OCI-LY7 (cell line): ENCODE measurements at regions not wholly inside any gene's neighbourhood (a gene's known extent, or its start where the extent isn't known, plus 50 kb on each side); places are given as distances from the start of the nearest gene placed in this dataset.

Source experiments
- BruUV-seq: library from RNA; stranded (reverse); fragments of 400-500 nt; replicated peaks from 2 replicates; lab custom pipeline; 2021; lab: Mats Ljungman, UMichigan
- CTCF ChIA-PET: fragments of 300-600 bp; sonication (Branson Sonifier 250); formaldehyde crosslinking; loops from one replicate; lab custom pipeline; 2022; ENCODE audit warnings: antibody characterized with exemption; ENCODE audit not compliant: unreplicated experiment; lab: Charles Lee
- POLR2A ChIA-PET: fragments of 300-600 bp; sonication (Branson Sonifier 250); formaldehyde crosslinking; loops from one replicate; lab custom pipeline; 2022; ENCODE audit warnings: antibody characterized with exemption; lab: Charles Lee
- DNase-seq: peaks from one replicate; pipeline ENCODE4 v3.0.0-alpha.2; 2015; ENCODE audit warnings: low spot score
- H2AFZ ChIP-seq: fragments of 200-600 bp; sonication (generic), shearing (Covaris generic); 2 replicates; pipeline ENCODE4 v1.6.1; 2014; ENCODE audit warnings: mild to moderate bottlenecking, antibody characterized with exemption, low read length, moderate library complexity
- H3K27ac ChIP-seq: fragments of 200-600 bp; sonication (generic); 2 replicates; pipeline ENCODE4 v1.5.1; 2014; ENCODE audit warnings: mixed run types, low read depth, mild to moderate bottlenecking, moderate library complexity, low read length, inconsistent platforms; ENCODE audit not compliant: poor library complexity, severe bottlenecking
- H3K36me3 ChIP-seq: fragments of 200-600 bp; sonication (generic); 2 replicates; pipeline ENCODE4 v1.6.1; 2014; ENCODE audit warnings: mild to moderate bottlenecking, antibody characterized with exemption, low read length, moderate library complexity, mixed read lengths; ENCODE audit not compliant: insufficient read depth
- H3K4me1 ChIP-seq: fragments of 200-600 bp; sonication (generic); 2 replicates; pipeline ENCODE4 v1.5.1; 2014; ENCODE audit warnings: mild to moderate bottlenecking, low read length; ENCODE audit not compliant: insufficient read depth, poor library complexity, severe bottlenecking
- H3K4me2 ChIP-seq: fragments of 200-600 bp; sonication (generic); 2 replicates; pipeline ENCODE4 v1.6.1; 2014; ENCODE audit warnings: mild to moderate bottlenecking, low read length
- H3K4me3 ChIP-seq: fragments of 200-600 bp; sonication (generic); 2 replicates; pipeline ENCODE4 v1.5.1; 2014; ENCODE audit warnings: mild to moderate bottlenecking, low read depth, low read length; ENCODE audit not compliant: poor library complexity, severe bottlenecking
- H3K79me2 ChIP-seq: fragments of 200-600 bp; sonication (generic); 2 replicates; pipeline ENCODE4 v1.6.1; 2016; ENCODE audit warnings: low read depth, mild to moderate bottlenecking, low read length, moderate library complexity, mixed read lengths; ENCODE audit not compliant: insufficient read depth
- H3K9me2 ChIP-seq: fragments of 200-600 bp; sonication (generic); 2 replicates; pipeline ENCODE4 v1.6.1; 2016; ENCODE audit warnings: mild to moderate bottlenecking, low read length, mixed read lengths; ENCODE audit not compliant: insufficient read depth
- H3K9me3 ChIP-seq: fragments of 200-600 bp; sonication (generic); 2 replicates; pipeline ENCODE4 v1.6.1; 2014; ENCODE audit warnings: mild to moderate bottlenecking, mixed run types, low read length, mixed read lengths
- H4K20me1 ChIP-seq: fragments of 200-600 bp; sonication (generic); 2 replicates; pipeline ENCODE4 v1.6.1; 2014; ENCODE audit warnings: mild to moderate bottlenecking, antibody characterized with exemption, low read length, moderate library complexity, mixed read lengths; ENCODE audit not compliant: insufficient read depth
- CTCF ChIP-seq: fragments of 200-600 bp; sonication (generic); conservative IDR thresholded peaks from 2 replicates; pipeline ENCODE4 v1.5.1; 2014; ENCODE audit warnings: mild to moderate bottlenecking, antibody characterized with exemption, low read length, moderate library complexity, mixed read lengths
- EZH2phosphoT487 ChIP-seq: fragments of 200-600 bp; sonication (generic); IDR thresholded peaks from 2 replicates; pipeline ENCODE4 v1.6.1; 2018; ENCODE audit warnings: low read depth, borderline replicate concordance, mild to moderate bottlenecking, mixed run types, antibody characterized with exemption, low read length, moderate library complexity, mixed read lengths
- intact Hi-C: fragments of 100-400 bp; cut with micrococcal nuclease; formaldehyde crosslinking; loops from one replicate; pipeline ENCODE4 v1.10.0; 2022; ENCODE audit not compliant: unreplicated experiment

GRCh38 chr5:2311851-2312250, 429.1 kb upstream of the IRX4 start:
- TF ChIP-seq EZH2phosphoT487 (no peak), CTCF (no peak)
- Histone ChIP-seq H3K4me1 (no peaks in the 10 kb centered on the region), H3K27ac (no peak overlapping the region), H3K36me3 (no peaks in the 10 kb centered on the region), H2AFZ (no peak overlapping the region), H3K9me2 (no peaks in the 10 kb centered on the region), H3K4me2 (no peak overlapping the region), H3K4me3 (no peak overlapping the region), H4K20me1 (no peaks in the 10 kb centered on the region), H3K79me2 (no peaks in the 10 kb centered on the region), H3K9me3 (no peaks in the 10 kb centered on the region)
- no peak for DNase-seq
- BruUV-seq, result no TSS peak
- POLR2A ChIA-PET, result no interaction called here
- CTCF ChIA-PET, result no interaction called here
- intact Hi-C loops, result no loop called here

DNA sequence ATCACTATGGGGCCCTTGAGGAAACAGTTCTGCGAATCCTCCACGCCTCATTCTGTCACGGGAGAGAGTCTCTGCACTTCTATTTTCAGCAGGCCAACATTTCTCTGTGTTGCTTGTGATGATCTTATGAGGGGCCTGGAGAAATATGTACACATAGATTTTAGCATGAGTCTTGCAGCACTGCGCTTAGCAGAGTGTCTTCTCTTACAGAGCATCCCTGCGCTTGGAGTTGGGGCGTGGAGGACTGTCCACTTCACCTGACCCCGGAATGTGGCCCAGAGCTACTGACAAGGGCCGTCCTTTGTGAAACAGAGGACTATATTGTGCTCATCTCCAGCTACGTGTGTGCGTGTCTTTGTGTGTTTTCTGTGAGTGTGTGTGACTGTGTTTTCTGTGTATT, 428.2 kb upstream of the IRX4 start:
- ChIA-PET POLR2A (no interaction called here), CTCF (no interaction called here)
- no peaks in the 10 kb centered on the region for H4K20me1 ChIP-seq
- no peaks in the 10 kb centered on the region for H3K9me2 ChIP-seq
- no peak for TF ChIP-seq EZH2phosphoT487
- TF ChIP-seq CTCF, result no peak
- H3K27ac ChIP-seq, result no peak overlapping the region
- H3K36me3 ChIP-seq, result no peaks in the 10 kb centered on the region
- no peaks in the 10 kb centered on the region for H3K79me2 ChIP-seq
- no TSS peak for BruUV-seq
- no peak overlapping the region for H3K4me2 ChIP-seq
- H3K9me3 ChIP-seq, result no peaks in the 10 kb centered on the region
- H3K4me1 ChIP-seq, result no peaks in the 10 kb centered on the region
- no peak overlapping the region for H2AFZ ChIP-seq
- no peak overlapping the region for H3K4me3 ChIP-seq
- intact Hi-C loops, result no loop called here
- no peak for DNase-seq

DNA sequence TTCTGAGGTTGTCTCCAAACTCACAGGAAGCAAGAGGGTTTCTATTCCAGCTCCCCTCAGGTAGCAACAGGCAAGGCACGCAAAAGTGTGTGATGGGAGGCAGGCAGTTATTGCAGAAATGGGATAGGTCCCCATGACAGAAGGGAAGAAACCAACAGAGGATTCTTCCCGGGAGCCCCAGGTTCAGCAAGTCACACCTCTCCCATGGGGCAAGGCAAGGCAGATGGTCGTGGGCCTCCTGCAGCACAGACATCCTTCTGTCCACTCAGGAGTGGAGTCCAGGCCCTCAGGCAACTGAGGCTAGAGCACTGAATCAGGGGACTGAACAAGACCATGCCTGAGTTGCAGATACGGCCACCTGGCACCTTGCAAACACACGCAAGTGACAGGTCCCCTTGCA, 424.9 kb upstream of the IRX4 start:
- H3K9me2 ChIP-seq, result no peaks in the 10 kb centered on the region
- no peak overlapping the region for H3K27ac ChIP-seq
- no peak for TF ChIP-seq CTCF
- TF ChIP-seq EZH2phosphoT487, result no peak
- no peaks in the 10 kb centered on the region for H3K4me1 ChIP-seq
- no peaks in the 10 kb centered on the region for H4K20me1 ChIP-seq
- no peak overlapping the region for H3K4me2 ChIP-seq
- DNase-seq, result no peak
- intact Hi-C loops, result no loop called here
- no peaks in the 10 kb centered on the region for H3K9me3 ChIP-seq
- no peak overlapping the region for H3K4me3 ChIP-seq
- no peaks in the 10 kb centered on the region for H3K79me2 ChIP-seq
- CTCF ChIA-PET, result no interaction called here
- POLR2A ChIA-PET, result no interaction called here
- BruUV-seq, result no TSS peak
- H2AFZ ChIP-seq, result no peak overlapping the region
- H3K36me3 ChIP-seq, result no peaks in the 10 kb centered on the region
